ENCODE measurements at regions not wholly inside any gene's neighbourhood (a gene's known extent, or its start where the extent isn't known, plus 50 kb on each side); places are given as distances from the start of the nearest gene placed in this dataset.

GRCh38 chr15:100740138-100740537 lies 137.7 kb downstream of the ASB7 start:
- no peaks in the 10 kb centered on the region for H3K36me3 Mint-ChIP-seq (ENCODE audit: low read depth)
- H3K9me3 Mint-ChIP-seq = no peaks in the 10 kb centered on the region
- H3K27me3 Mint-ChIP-seq = peaks cover 6% of the 10 kb centered on the region
- H3K27ac Mint-ChIP-seq = no peak overlapping the region
- no peaks in the 10 kb centered on the region for H3K4me1 Mint-ChIP-seq (ENCODE audit: low read depth)
- no peak for DNase-seq
- no peak overlapping the region for H3K4me3 Mint-ChIP-seq

DNA sequence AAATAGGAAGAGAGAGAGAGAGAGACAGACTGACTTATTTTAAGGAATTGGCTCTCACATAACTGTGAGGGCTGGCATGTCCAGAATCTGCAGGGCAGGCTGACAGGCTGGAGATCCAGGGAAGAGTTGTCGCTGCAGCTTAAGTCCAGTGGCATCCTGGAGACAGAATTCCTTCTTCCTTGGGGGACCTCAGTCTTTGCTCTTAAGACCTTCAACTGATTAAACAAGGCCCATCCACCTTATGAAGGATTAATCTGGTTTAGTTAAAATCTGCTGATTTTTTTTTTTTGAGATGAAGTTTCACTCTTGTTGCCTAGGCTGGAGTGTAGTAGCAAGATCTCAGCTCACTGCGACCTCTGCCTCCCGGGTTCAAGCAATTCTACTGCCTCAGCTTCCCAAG lies 128.0 kb upstream of the ALDH1A3 start:
- H3K27ac Mint-ChIP-seq = no peak overlapping the region
- no peak for DNase-seq
- H3K27me3 Mint-ChIP-seq = peaks cover 66% of the 10 kb centered on the region
- H3K4me3 Mint-ChIP-seq = no peak overlapping the region
- no peaks in the 10 kb centered on the region for H3K4me1 Mint-ChIP-seq (ENCODE audit: low read depth)
- no peaks in the 10 kb centered on the region for H3K36me3 Mint-ChIP-seq (ENCODE audit: low read depth)
- H3K9me3 Mint-ChIP-seq = peaks cover 16% of the 10 kb centered on the region

DNA sequence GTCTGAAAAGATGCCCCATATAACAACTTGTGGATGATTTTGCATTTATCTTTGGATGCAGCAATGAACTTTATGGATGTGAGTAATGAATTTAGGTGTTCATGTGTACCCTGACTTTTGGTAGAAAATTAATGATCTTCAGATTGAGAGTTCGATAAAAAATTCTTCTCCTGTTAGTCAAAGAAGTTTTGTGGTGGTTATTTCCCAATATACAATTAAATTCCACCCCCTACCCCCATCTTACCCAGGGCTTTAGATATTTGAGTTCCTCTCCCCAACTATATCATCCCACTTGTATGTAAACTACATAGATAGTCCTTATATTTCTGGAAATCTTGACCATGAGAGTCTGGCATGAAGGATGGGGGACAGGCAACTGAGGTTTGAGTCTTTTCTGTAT lies 126.1 kb upstream of the ALDH1A3 start:
- Mint-ChIP-seq H3K27me3 (peaks cover 57% of the 10 kb centered on the region), H3K4me1 (ENCODE audit: low read depth) (no peaks in the 10 kb centered on the region), H3K27ac (no peak overlapping the region), H3K4me3 (no peak overlapping the region), H3K36me3 (ENCODE audit: low read depth) (no peaks in the 10 kb centered on the region), H3K9me3 (peaks cover 1% of the 10 kb centered on the region)
- DNase-seq = no peak

- no peaks in the 10 kb centered on the region for H3K36me3 Mint-ChIP-seq (ENCODE audit: low read depth)
- H3K4me3 Mint-ChIP-seq = no peak overlapping the region
- H3K27me3 Mint-ChIP-seq = peaks cover 51% of the 10 kb centered on the region
- no peak overlapping the region for H3K27ac Mint-ChIP-seq
- H3K9me3 Mint-ChIP-seq = no peaks in the 10 kb centered on the region
- no peak for DNase-seq
- peaks cover 2% of the 10 kb centered on the region for H3K4me1 Mint-ChIP-seq (ENCODE audit: low read depth)
Observed at GRCh38 chr15:100757661-100758060, 122.0 kb upstream of the ALDH1A3 start.

DNA sequence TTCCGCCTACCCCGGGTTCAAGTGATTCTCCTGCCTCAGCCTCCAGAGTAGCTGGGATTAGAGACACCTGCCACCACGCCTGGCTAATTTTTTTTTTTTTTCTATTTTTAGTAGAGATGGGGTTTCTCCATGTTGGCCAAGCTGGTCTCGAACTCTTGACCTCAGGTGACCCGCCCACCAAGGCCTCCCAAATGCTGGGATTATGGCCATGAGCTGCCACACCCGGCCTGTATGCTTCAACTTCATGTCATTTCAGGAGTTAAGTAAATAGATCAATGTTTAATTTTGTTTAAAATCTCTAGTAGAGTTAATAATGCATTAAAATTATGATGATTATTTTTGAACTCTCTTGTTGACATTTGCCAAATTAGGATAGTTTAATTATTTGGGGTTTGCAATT lies 121.1 kb upstream of the ALDH1A3 start:
- peaks cover 2% of the 10 kb centered on the region for H3K4me1 Mint-ChIP-seq (ENCODE audit: low read depth)
- DNase-seq = no peak
- no peaks in the 10 kb centered on the region for H3K36me3 Mint-ChIP-seq (ENCODE audit: low read depth)
- no peaks in the 10 kb centered on the region for H3K9me3 Mint-ChIP-seq
- H3K27me3 Mint-ChIP-seq = peaks cover 45% of the 10 kb centered on the region
- H3K4me3 Mint-ChIP-seq = no peak overlapping the region
- no peak overlapping the region for H3K27ac Mint-ChIP-seq

GRCh38 chr15:100759106-100759505 lies 120.5 kb upstream of the ALDH1A3 start:
- Mint-ChIP-seq H3K4me3 (no peak overlapping the region), H3K4me1 (ENCODE audit: low read depth) (peaks cover 2% of the 10 kb centered on the region), H3K27me3 (peaks cover 40% of the 10 kb centered on the region), H3K36me3 (ENCODE audit: low read depth) (no peaks in the 10 kb centered on the region), H3K9me3 (no peaks in the 10 kb centered on the region), H3K27ac (no peak overlapping the region)
- DNase-seq = no peak

DNA sequence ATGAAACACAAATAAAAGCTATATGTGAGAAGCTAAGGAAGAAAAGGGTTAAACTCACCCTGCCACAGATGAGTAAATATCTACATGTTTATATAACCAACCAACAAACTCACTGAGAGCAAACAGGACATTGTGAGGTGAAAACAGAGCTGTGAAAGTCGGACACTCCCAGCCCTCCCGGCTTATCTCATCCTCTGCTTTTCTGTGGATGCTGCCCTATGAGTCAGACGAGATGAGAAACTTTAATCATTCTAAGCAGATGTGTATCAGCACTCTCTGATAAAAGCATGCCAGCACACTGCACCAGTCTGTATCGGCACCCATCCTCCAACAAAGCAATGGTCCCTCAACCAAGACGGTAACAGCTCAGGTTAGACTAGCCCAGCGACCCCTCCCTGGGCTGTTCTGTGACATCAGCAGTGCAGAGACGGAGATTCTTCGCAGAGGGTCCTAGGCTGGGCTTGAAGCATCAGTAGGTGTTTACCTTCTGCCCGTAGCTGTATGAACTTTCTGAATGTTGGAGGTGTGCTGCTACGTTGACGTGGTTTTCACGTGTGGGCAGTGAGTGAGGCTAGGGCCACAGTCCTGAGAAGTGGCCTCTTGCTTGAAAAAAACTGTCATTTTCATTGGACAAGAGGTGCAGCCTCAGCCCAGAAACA lies 119.8 kb upstream of the ALDH1A3 start:
- Mint-ChIP-seq H3K36me3 (ENCODE audit: low read depth) (no peaks in the 10 kb centered on the region), H3K4me1 (ENCODE audit: low read depth) (peaks cover 2% of the 10 kb centered on the region), H3K4me3 (no peak overlapping the region), H3K27me3 (peaks cover 36% of the 10 kb centered on the region), H3K27ac (no peak overlapping the region), H3K9me3 (no peaks in the 10 kb centered on the region)
- DNase-seq = no peak

DNA sequence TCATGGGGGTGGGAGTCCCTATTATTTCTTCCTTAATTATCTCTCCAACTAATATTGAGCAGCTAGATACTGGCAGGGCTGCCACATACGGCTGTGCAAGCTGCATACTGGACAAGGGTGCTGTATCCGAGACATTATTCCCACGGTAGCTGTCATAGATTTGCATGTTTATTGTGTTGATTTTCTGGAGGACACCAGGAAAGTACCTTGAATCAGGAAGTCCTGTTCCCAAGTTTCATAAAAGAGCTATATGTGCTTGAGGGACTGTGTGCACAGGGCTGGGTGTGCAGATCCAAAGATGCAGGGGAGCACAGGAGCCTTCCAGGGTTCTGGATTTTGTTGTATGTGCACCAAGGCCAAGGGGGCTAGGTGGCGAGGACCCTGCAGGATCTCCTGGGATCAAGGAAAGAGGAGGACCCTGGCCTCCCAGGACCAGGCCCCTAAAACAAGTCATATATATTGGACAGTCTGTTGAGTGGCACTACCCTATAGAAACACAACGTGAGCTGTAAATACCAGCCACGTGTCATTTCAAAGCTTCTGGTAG lies 119.2 kb upstream of the ALDH1A3 start:
- H3K4me1 Mint-ChIP-seq (ENCODE audit: low read depth) = peaks cover 2% of the 10 kb centered on the region
- no peak for DNase-seq
- no peak overlapping the region for H3K4me3 Mint-ChIP-seq
- H3K9me3 Mint-ChIP-seq = no peaks in the 10 kb centered on the region
- H3K27me3 Mint-ChIP-seq = peaks cover 39% of the 10 kb centered on the region
- no peak overlapping the region for H3K27ac Mint-ChIP-seq
- no peaks in the 10 kb centered on the region for H3K36me3 Mint-ChIP-seq (ENCODE audit: low read depth)

- Mint-ChIP-seq H3K27me3 (peaks cover 44% of the 10 kb centered on the region), H3K9me3 (no peaks in the 10 kb centered on the region), H3K36me3 (ENCODE audit: low read depth) (no peaks in the 10 kb centered on the region), H3K4me3 (no peak overlapping the region), H3K27ac (no peak overlapping the region), H3K4me1 (ENCODE audit: low read depth) (peaks cover 2% of the 10 kb centered on the region)
- no peak for DNase-seq
Observed at GRCh38 chr15:100761290-100761935, 118.2 kb upstream of the ALDH1A3 start.

DNA sequence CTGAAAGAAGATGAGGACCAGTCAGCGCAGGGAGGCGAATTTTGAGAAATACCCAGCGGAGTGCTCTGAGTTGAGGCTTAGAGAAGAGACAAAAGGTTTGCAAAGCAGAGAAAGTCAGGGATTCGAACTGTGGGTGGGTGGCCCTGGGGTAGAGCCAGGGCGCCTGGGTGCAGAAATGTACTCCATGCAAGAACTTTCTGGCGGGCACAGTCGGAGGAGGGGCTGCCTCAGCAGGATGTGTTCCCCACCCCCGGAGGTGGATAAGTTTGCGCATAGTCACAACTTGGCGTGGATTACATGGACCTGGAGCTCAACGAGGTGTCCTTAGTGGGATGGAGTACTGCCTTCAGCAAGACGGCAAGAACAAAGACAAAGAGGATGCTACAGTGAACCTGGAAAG lies 117.3 kb upstream of the ALDH1A3 start:
- Mint-ChIP-seq H3K4me3 (no peak overlapping the region), H3K4me1 (ENCODE audit: low read depth) (peaks cover 2% of the 10 kb centered on the region), H3K27me3 (peaks cover 43% of the 10 kb centered on the region), H3K36me3 (ENCODE audit: low read depth) (no peaks in the 10 kb centered on the region), H3K9me3 (no peaks in the 10 kb centered on the region), H3K27ac (no peak overlapping the region)
- no peak for DNase-seq

DNA sequence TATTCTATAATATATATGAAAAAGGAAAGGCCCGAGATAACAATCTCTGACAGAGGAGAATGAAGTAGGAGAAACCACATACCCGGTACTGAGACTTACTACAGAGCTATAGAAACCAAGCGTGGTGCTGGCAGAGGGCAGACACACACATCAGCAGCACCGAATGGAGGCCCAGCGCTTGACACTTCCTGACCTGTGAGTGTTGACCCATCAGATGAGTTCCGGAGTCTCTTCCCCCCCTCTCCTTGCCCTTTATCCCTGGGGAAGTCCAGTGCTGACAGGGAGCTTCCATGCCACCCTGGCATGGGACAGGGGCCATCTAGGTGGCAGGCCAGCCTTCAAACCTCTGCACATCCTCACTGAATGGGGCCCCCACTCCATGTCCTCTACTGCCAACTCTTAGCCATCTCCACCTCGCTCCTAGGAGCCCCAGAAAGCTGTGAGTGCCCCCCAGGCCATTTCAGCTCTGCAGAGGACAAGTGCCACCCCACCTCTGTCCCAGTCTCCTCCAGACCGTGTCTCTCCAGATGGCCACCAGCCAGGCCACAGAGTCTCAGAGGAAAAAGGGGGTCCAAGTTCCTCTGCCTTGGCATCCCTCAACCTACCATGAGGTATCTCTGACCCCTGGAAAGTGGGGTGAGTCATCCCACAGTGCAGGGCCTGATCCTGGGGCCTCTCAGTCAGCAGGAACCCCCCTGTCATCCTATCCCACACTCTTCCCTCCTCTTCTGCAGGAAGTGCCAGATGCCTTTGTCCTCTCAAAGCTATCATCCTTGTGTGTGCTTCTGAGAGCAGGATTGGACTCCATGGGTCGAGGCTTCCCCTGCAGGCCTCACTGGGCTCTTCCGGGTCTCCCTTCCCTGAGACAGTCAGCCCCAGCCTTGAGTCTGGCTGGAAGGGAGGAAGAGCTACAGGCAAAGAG lies 116.5 kb upstream of the ALDH1A3 start:
- Mint-ChIP-seq H3K4me3 (no peak overlapping the region), H3K27me3 (peaks cover 40% of the 10 kb centered on the region), H3K27ac (no peak overlapping the region), H3K9me3 (no peaks in the 10 kb centered on the region), H3K4me1 (ENCODE audit: low read depth) (peaks cover 2% of the 10 kb centered on the region), H3K36me3 (ENCODE audit: low read depth) (no peaks in the 10 kb centered on the region)
- no peak for DNase-seq

DNA sequence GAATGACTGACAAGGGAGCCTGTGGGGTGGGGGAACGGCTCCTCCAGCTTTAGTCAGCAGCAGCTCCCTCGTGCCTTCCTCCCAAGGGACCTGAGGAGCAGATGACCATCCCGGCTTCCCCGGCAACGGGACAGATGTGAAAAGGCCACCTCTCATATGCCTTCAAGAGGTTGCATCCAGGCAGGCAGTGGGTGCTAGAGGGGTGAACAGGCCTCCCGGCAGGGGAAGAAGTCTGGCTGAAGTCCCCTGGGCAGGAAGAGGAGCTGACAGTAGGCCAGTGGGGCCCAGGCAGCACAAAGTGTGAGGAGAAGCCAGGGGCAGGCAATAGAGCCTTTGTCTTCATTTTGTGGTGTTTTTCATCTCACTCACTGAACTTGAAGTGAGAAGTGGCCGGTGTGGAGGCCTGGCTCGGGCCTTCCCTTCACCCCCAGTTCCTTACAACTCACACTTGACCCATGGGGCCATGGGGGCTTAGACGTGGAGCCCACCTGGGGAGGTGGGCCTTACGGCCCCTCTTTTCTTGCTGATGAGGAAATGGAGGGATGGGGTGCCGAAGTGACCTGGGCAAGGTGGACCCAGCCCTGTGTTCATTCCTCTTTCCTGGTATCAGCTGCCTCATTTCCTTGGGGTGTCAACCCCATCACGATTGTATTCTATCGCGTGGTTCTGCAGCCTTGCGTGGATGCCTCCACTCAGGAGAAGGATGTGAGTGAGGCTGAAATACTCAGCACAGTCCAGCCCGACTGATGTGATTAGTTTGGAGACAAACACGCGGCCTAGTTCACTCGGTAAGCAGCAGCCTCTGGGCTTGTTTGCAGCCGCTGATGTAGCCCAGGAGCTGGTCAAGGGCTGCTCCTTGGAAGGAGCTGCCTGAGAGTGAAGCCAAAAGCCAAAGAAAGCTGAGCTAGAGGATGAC lies 115.5 kb upstream of the ALDH1A3 start:
- peaks cover 2% of the 10 kb centered on the region for H3K4me1 Mint-ChIP-seq (ENCODE audit: low read depth)
- DNase-seq = no peak
- H3K27me3 Mint-ChIP-seq = peaks cover 38% of the 10 kb centered on the region
- H3K4me3 Mint-ChIP-seq = no peak overlapping the region
- H3K36me3 Mint-ChIP-seq (ENCODE audit: low read depth) = no peaks in the 10 kb centered on the region
- no peak overlapping the region for H3K27ac Mint-ChIP-seq
- no peaks in the 10 kb centered on the region for H3K9me3 Mint-ChIP-seq

DNA sequence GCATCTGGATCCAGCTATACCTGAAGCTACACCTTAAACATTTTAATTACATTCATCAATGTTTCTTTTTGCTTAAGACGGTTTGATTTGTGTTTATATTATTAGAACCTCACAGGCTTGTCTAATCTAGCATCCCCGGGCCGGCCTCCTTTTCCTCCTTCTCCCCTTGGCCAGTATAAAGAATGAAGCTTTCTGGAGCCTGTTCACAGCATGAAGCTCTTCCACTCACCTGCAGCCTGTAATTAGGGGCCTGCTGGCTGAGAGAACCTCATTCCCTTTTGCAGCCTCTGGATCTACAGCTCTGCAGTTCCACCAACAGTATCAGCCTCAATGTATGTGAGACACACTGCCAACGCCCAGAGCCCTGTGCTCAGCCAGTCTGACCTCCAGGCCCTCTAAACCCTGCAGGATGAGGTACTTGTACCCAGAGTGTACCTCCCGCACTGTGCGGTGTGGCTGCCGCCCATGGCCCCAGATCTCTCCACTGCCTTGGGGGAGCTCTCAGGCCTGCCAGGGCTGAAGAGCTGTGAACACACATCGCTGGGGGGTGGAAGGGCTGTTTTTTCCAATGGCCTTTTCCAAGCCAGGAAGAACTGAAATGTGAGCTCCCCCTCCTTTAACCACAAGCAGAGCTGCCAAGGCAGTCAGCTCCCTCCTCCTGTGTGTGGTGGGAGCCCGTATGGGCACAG lies 114.7 kb upstream of the ALDH1A3 start:
- no peaks in the 10 kb centered on the region for H3K36me3 Mint-ChIP-seq (ENCODE audit: low read depth)
- peaks cover 30% of the 10 kb centered on the region for H3K27me3 Mint-ChIP-seq
- H3K4me1 Mint-ChIP-seq (ENCODE audit: low read depth) = no peaks in the 10 kb centered on the region
- no peak overlapping the region for H3K27ac Mint-ChIP-seq
- no peaks in the 10 kb centered on the region for H3K9me3 Mint-ChIP-seq
- DNase-seq = no peak
- H3K4me3 Mint-ChIP-seq = no peak overlapping the region

Data from activated T-cell treated with anti-CD3 and anti-CD28 coated beads, Interleukin-2, amount 50 U/mL, for 24 hours (primary cell).